ENCODE measurements at regions not wholly inside any gene's neighbourhood (a gene's known extent, or its start where the extent isn't known, plus 50 kb on each side); places are given as distances from the start of the nearest gene placed in this dataset.

- intact Hi-C loops (cut with DNase I; ENCODE audit: low total_unique reads) (no loop called here), in situ Hi-C loops (cut with MboI; ENCODE audit: low sequenced_read_pairs in 4 of 4) (no loop called here)
- Histone ChIP-seq H3K27ac (no peak overlapping the region), H3K27me3 (no peaks in the 10 kb centered on the region), H3K36me3 (no peaks in the 10 kb centered on the region), H3K4me3 (no peak overlapping the region), H3K4me1 (no peaks in the 10 kb centered on the region), H3K9me3 (no peaks in the 10 kb centered on the region)
- no peak for ATAC-seq
- no peak for TF ChIP-seq POLR2A (IDR thresholded peaks at IDR 0.05)
- no peak for TF ChIP-seq CTCF (IDR thresholded peaks at IDR 0.05 in 4 of 5, conservative IDR thresholded peaks at IDR 0.05 in 1 of 5)
- DNase-seq, result no peak
Observed at GRCh38 chr2:158049129-158049855, 52.4 kb upstream of the UPP2 start.

GRCh38 chr2:158048327-158048726 is 53.3 kb upstream of the UPP2 start:
- TF ChIP-seq CTCF (IDR thresholded peaks at IDR 0.05 in 4 of 5, conservative IDR thresholded peaks at IDR 0.05 in 1 of 5) (no peak), POLR2A (IDR thresholded peaks at IDR 0.05) (no peak)
- ATAC-seq (no peak), DNase-seq (no peak)
- Histone ChIP-seq H3K27ac (no peak overlapping the region), H3K27me3 (no peaks in the 10 kb centered on the region), H3K36me3 (no peaks in the 10 kb centered on the region), H3K4me3 (no peak overlapping the region), H3K4me1 (peaks cover 0 to under 1% of the 10 kb centered on the region in 2 donors), H3K9me3 (no peaks in the 10 kb centered on the region)
- intact Hi-C loops (cut with DNase I; ENCODE audit: low total_unique reads), result no loop called here
- in situ Hi-C loops (cut with MboI; ENCODE audit: low sequenced_read_pairs in 4 of 4), result no loop called here

- H3K9me3 ChIP-seq, result no peaks in the 10 kb centered on the region
- H3K27me3 ChIP-seq, result no peaks in the 10 kb centered on the region
- H3K4me3 ChIP-seq, result no peak overlapping the region
- ATAC-seq, result no peak
- DNase-seq, result no peak
- in situ Hi-C loops (cut with MboI; ENCODE audit: low sequenced_read_pairs in 4 of 4), result no loop called here
- TF ChIP-seq CTCF (IDR thresholded peaks at IDR 0.05 in 4 of 5, conservative IDR thresholded peaks at IDR 0.05 in 1 of 5), result no peak
- TF ChIP-seq POLR2A (IDR thresholded peaks at IDR 0.05), result no peak
- intact Hi-C loops (cut with DNase I; ENCODE audit: low total_unique reads), result no loop called here
- H3K36me3 ChIP-seq, result no peaks in the 10 kb centered on the region
- peaks cover 0 to 6% of the 10 kb centered on the region in 2 donors for H3K4me1 ChIP-seq
- no peak overlapping the region for H3K27ac ChIP-seq
Observed at GRCh38 chr2:158047156-158047611, 54.5 kb upstream of the UPP2 start.

- TF ChIP-seq CTCF (IDR thresholded peaks at IDR 0.05 in 4 of 5, conservative IDR thresholded peaks at IDR 0.05 in 1 of 5), result no peak
- no peak for TF ChIP-seq POLR2A (IDR thresholded peaks at IDR 0.05)
- intact Hi-C loops (cut with DNase I; ENCODE audit: low total_unique reads), result no loop called here
- H3K27ac ChIP-seq, result no peak overlapping the region
- H3K4me1 ChIP-seq, result peaks cover 0 to 6% of the 10 kb centered on the region in 2 donors
- H3K9me3 ChIP-seq, result no peaks in the 10 kb centered on the region
- no peaks in the 10 kb centered on the region for H3K36me3 ChIP-seq
- no peak overlapping the region for H3K4me3 ChIP-seq
- H3K27me3 ChIP-seq, result no peaks in the 10 kb centered on the region
- no peak for ATAC-seq
- in situ Hi-C loops (cut with MboI; ENCODE audit: low sequenced_read_pairs in 4 of 4), result no loop called here
- DNase-seq, result no peak
Observed at GRCh38 chr2:158046121-158046880, 55.4 kb upstream of the UPP2 start.
